K562 (cell line): ENCODE measurements at regions not wholly inside any gene's neighbourhood (a gene's known extent, or its start where the extent isn't known, plus 50 kb on each side); places are given as distances from the start of the nearest gene placed in this dataset.

Source experiments
- CXXC5 ChIP-seq: fragments of 250-450 bp; sonication (Bioruptor Pico); IDR thresholded peaks from 2 replicates; pipeline ENCODE4 v1.8.0; 2022; ENCODE audit warnings: inconsistent platforms, mild to moderate bottlenecking, moderate library complexity
- DDX20 ChIP-seq: fragments of 450-650 bp; IDR thresholded peaks from 2 replicates; pipeline ENCODE4 v1.6.1; 2016; ENCODE audit warnings: missing genetic modification characterization, low read depth, mild to moderate bottlenecking, missing compliant biosample characterization, moderate library complexity
- MCM2 ChIP-seq: fragments of 450-650 bp; IDR thresholded peaks from 2 replicates; pipeline ENCODE4 v1.6.1; 2017; ENCODE audit warnings: low read depth, mild to moderate bottlenecking
- ZNF41 ChIP-seq: fragments of 250-450 bp; sonication (Bioruptor Pico); conservative IDR thresholded peaks from 2 replicates; pipeline ENCODE4 v1.4.0; 2020; ENCODE audit warnings: mild to moderate bottlenecking
- TF ChIP-seq, protein P1 (sequence below), 2 experiments: fragments of 450-650 bp; formaldehyde crosslinking in 1 of 2; IDR thresholded peaks; 2 replicates each; pipeline versions ENCODE4 v1.4.0 to v1.6.1; 2014 to 2020; ENCODE audit warnings: mild to moderate bottlenecking in 2 of 2, borderline replicate concordance in 1 of 2, low read depth in 1 of 2
- TF ChIP-seq, protein P2 (sequence below), 3 experiments: IDR thresholded peaks in 2 of 3; conservative IDR thresholded peaks in 1 of 3; 2 replicates each; pipeline ENCODE4 v1.5.1; 2011 to 2012; ENCODE audit warnings: low read length in 3 of 3, mild to moderate bottlenecking in 3 of 3, control low read depth in 2 of 3, improper control_type of control experiment in 1 of 3, inconsistent platforms in 1 of 3, low read depth in 1 of 3, mixed read lengths in 1 of 3, moderate library complexity in 1 of 3; ENCODE audit not compliant: insufficient read depth in 2 of 3

DNA sequence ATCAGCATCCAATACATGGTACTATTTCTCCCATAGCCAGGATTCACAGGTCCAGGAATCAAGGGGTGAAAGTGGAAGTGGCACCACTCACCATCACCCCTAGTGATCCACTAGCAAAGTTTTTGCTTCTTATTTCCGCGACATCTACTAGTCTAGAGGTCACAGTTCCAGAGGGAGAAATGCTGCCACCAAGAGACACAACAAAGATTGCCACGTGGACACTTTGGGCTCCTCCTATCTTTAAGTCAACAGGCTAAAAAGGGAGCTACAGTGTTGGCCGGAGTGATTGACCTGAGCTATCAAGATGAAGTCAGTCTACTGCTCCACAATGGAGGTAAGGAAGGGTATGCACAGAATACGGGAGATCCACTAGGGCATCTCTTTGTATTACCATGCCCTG lies 178.2 kb downstream of the AKR1D1 start:
- TF ChIP-seq, protein P1, sequence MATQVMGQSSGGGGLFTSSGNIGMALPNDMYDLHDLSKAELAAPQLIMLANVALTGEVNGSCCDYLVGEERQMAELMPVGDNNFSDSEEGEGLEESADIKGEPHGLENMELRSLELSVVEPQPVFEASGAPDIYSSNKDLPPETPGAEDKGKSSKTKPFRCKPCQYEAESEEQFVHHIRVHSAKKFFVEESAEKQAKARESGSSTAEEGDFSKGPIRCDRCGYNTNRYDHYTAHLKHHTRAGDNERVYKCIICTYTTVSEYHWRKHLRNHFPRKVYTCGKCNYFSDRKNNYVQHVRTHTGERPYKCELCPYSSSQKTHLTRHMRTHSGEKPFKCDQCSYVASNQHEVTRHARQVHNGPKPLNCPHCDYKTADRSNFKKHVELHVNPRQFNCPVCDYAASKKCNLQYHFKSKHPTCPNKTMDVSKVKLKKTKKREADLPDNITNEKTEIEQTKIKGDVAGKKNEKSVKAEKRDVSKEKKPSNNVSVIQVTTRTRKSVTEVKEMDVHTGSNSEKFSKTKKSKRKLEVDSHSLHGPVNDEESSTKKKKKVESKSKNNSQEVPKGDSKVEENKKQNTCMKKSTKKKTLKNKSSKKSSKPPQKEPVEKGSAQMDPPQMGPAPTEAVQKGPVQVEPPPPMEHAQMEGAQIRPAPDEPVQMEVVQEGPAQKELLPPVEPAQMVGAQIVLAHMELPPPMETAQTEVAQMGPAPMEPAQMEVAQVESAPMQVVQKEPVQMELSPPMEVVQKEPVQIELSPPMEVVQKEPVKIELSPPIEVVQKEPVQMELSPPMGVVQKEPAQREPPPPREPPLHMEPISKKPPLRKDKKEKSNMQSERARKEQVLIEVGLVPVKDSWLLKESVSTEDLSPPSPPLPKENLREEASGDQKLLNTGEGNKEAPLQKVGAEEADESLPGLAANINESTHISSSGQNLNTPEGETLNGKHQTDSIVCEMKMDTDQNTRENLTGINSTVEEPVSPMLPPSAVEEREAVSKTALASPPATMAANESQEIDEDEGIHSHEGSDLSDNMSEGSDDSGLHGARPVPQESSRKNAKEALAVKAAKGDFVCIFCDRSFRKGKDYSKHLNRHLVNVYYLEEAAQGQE (IDR thresholded peaks at IDR 0.05; ENCODE audit: borderline replicate concordance): peak; percentile 15; the same call in 1 of the 2 replicates
- TF ChIP-seq, protein P1 (CRISPR knock-in tag; IDR thresholded peaks at IDR 0.05; ENCODE audit: low read depth): no peak
- TF ChIP-seq DDX20 (tag): no peak
- no peak for TF ChIP-seq MCM2
- TF ChIP-seq CXXC5 (CRISPR knock-in tag): no peak
- TF ChIP-seq, protein P2, sequence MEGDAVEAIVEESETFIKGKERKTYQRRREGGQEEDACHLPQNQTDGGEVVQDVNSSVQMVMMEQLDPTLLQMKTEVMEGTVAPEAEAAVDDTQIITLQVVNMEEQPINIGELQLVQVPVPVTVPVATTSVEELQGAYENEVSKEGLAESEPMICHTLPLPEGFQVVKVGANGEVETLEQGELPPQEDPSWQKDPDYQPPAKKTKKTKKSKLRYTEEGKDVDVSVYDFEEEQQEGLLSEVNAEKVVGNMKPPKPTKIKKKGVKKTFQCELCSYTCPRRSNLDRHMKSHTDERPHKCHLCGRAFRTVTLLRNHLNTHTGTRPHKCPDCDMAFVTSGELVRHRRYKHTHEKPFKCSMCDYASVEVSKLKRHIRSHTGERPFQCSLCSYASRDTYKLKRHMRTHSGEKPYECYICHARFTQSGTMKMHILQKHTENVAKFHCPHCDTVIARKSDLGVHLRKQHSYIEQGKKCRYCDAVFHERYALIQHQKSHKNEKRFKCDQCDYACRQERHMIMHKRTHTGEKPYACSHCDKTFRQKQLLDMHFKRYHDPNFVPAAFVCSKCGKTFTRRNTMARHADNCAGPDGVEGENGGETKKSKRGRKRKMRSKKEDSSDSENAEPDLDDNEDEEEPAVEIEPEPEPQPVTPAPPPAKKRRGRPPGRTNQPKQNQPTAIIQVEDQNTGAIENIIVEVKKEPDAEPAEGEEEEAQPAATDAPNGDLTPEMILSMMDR (IDR thresholded peaks at IDR 0.05 in 2 of 3, conservative IDR thresholded peaks at IDR 0.05 in 1 of 3; ENCODE audit: insufficient read depth in 2 of 3, low read depth in 1 of 3, low read length in 3 of 3): peak in 1 of 3 experiments; percentile 22; a peak in 1 of 6 replicates
- no peak for TF ChIP-seq ZNF41 (CRISPR knock-in tag)
